HepG2 (cell line): ENCODE measurements at regions not wholly inside any gene's neighbourhood (a gene's known extent, or its start where the extent isn't known, plus 50 kb on each side); places are given as distances from the start of the nearest gene placed in this dataset.

Experiments
- BCLAF1 ChIP-seq: fragments of 450-650 bp; IDR thresholded peaks from 2 replicates; pipeline ENCODE4 v1.6.1; 2017; ENCODE audit warnings: mild to moderate bottlenecking
- SMAD9 ChIP-seq: sonication (generic); formaldehyde crosslinking; IDR thresholded peaks from 2 replicates; pipeline ENCODE4 v1.5.1; 2020; ENCODE audit warnings: mild to moderate bottlenecking, missing genetic modification reagents
- ZNF275 ChIP-seq: sonication (generic); formaldehyde crosslinking; IDR thresholded peaks from 2 replicates; pipeline ENCODE4 v1.8.0; 2022; ENCODE audit warnings: missing genetic modification reagents, mild to moderate bottlenecking, inconsistent platforms, borderline replicate concordance
- ZNF543 ChIP-seq: sonication (generic); formaldehyde crosslinking; IDR thresholded peaks from 2 replicates; pipeline ENCODE4 v1.4.0; 2020; ENCODE audit warnings: mild to moderate bottlenecking, missing genetic modification reagents
- TF ChIP-seq, protein P1 (sequence below): sonication (generic); formaldehyde crosslinking; IDR thresholded peaks from 2 replicates; pipeline ENCODE4 v1.8.1; 2023; ENCODE audit warnings: missing genetic modification reagents, inconsistent platforms, borderline replicate concordance
- TF ChIP-seq, protein P2 (sequence below): sonication (generic); formaldehyde crosslinking; IDR thresholded peaks from 2 replicates; pipeline ENCODE4 v1.4.0; 2020; ENCODE audit warnings: mild to moderate bottlenecking, missing genetic modification reagents
- TF ChIP-seq, protein P3 (sequence below), 2 experiments: sonication (generic) in 1 of 2; formaldehyde crosslinking in 1 of 2; IDR thresholded peaks; 2 replicates each; pipeline versions ENCODE4 v1.6.1 to v1.9.0; 2014 to 2022; ENCODE audit warnings: antibody characterized with exemption in 1 of 2, borderline replicate concordance in 1 of 2, inconsistent platforms in 1 of 2, low read depth in 1 of 2, missing genetic modification reagents in 1 of 2

GRCh38 chr10:59036311-59037017 is 140.0 kb upstream of the PHYHIPL start (continued):
- TF ChIP-seq, protein P1, sequence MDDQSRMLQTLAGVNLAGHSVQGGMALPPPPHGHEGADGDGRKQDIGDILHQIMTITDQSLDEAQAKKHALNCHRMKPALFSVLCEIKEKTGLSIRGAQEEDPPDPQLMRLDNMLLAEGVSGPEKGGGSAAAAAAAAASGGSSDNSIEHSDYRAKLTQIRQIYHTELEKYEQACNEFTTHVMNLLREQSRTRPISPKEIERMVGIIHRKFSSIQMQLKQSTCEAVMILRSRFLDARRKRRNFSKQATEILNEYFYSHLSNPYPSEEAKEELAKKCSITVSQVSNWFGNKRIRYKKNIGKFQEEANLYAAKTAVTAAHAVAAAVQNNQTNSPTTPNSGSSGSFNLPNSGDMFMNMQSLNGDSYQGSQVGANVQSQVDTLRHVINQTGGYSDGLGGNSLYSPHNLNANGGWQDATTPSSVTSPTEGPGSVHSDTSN (CRISPR knock-in tag), result no peak
- TF ChIP-seq BCLAF1 (no peak), SMAD9 (CRISPR knock-in tag) (no peak), ZNF543 (CRISPR knock-in tag) (no peak), ZNF275 (no peak)
- TF ChIP-seq, protein P2, sequence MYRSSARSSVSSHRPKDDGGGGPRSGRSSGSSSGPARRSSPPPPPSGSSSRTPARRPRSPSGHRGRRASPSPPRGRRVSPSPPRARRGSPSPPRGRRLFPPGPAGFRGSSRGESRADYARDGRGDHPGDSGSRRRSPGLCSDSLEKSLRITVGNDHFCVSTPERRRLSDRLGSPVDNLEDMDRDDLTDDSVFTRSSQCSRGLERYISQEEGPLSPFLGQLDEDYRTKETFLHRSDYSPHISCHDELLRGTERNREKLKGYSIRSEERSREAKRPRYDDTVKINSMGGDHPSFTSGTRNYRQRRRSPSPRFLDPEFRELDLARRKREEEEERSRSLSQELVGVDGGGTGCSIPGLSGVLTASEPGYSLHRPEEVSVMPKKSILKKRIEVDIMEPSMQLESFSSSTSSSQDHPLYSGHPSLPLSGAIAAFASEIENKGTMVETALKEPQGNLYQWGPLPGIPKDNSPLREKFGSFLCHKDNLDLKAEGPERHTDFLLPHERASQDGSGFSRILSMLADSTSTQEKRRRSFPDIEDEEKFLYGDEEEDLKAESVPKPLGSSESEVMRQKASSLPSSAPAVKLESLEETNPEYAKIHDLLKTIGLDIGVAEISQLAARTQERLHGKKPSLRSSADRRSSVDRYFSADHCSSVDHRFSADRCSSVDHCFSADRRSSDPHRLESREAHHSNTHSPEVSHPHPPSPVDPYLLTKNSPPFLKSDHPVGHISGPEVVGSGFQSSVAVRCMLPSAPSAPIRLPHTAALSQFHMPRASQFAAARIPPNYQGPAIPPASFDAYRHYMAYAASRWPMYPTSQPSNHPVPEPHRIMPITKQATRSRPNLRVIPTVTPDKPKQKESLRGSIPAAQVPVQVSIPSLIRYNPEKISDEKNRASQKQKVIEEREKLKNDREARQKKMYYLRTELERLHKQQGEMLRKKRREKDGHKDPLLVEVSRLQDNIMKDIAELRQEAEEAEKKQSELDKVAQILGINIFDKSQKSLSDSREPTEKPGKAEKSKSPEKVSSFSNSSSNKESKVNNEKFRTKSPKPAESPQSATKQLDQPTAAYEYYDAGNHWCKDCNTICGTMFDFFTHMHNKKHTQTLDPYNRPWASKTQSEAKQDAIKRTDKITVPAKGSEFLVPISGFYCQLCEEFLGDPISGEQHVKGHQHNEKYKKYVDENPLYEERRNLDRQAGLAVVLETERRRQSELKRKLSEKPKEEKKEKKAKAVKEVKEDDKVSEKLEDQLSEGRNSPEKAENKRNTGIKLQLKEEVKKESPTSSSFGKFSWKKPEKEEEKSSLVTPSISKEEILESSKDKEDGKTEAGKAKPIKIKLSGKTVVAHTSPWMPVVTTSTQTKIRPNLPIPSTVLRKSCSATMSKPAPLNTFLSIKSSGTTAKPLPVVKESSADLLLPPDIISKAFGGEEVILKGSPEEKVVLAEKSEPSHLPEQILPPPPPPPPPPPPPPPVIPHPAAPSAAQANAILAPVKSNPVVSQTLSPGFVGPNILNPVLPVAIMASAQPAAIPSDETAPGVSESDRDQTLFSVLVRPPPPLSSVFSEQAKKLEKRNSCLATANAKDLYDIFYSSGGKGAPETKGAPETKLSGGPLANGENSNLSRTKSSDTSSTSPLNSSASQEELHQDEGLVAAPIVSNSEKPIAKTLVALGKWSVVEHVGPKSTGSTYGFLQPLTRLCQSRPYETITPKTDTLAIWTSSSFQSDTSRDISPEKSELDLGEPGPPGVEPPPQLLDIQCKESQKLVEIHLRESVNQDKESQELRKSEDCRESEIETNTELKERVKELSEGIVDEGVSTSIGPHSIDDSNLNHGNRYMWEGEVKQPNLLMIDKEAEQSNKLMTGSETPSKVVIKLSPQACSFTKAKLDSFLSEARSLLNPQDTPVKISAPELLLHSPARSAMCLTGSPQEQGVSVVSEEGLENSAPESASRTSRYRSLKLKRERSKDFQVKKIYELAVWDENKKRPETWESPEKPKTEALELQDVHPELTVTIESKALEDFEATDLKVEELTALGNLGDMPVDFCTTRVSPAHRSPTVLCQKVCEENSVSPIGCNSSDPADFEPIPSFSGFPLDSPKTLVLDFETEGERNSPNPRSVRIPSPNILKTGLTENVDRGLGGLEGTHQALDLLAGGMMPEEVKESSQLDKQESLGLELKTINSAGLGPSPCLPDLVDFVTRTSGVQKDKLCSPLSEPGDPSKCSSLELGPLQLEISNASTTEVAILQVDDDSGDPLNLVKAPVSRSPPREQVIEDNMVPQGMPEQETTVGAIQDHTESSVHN (CRISPR knock-in tag), result no peak
- TF ChIP-seq, protein P3, sequence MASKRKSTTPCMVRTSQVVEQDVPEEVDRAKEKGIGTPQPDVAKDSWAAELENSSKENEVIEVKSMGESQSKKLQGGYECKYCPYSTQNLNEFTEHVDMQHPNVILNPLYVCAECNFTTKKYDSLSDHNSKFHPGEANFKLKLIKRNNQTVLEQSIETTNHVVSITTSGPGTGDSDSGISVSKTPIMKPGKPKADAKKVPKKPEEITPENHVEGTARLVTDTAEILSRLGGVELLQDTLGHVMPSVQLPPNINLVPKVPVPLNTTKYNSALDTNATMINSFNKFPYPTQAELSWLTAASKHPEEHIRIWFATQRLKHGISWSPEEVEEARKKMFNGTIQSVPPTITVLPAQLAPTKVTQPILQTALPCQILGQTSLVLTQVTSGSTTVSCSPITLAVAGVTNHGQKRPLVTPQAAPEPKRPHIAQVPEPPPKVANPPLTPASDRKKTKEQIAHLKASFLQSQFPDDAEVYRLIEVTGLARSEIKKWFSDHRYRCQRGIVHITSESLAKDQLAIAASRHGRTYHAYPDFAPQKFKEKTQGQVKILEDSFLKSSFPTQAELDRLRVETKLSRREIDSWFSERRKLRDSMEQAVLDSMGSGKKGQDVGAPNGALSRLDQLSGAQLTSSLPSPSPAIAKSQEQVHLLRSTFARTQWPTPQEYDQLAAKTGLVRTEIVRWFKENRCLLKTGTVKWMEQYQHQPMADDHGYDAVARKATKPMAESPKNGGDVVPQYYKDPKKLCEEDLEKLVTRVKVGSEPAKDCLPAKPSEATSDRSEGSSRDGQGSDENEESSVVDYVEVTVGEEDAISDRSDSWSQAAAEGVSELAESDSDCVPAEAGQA (IDR thresholded peaks at IDR 0.05; ENCODE audit: low read depth), result no peak
- TF ChIP-seq, protein P3 (CRISPR knock-in tag; IDR thresholded peaks at IDR 0.05; ENCODE audit: borderline replicate concordance), result no peak
